OCI-M1 (cell line): ENCODE measurements at regions not wholly inside any gene's neighbourhood (a gene's known extent, or its start where the extent isn't known, plus 50 kb on each side); places are given as distances from the start of the nearest gene placed in this dataset.
"Not testable (repeated sequence)": the region's sequence is repeated elsewhere in the genome, so short reads cannot be mapped to it uniquely, and the experiment has no call there.

ENCODE experiments used
- DNase-seq: peaks from one replicate; lab custom pipeline; 2025; lab: John Stamatoyannopoulos, UW

DNA sequence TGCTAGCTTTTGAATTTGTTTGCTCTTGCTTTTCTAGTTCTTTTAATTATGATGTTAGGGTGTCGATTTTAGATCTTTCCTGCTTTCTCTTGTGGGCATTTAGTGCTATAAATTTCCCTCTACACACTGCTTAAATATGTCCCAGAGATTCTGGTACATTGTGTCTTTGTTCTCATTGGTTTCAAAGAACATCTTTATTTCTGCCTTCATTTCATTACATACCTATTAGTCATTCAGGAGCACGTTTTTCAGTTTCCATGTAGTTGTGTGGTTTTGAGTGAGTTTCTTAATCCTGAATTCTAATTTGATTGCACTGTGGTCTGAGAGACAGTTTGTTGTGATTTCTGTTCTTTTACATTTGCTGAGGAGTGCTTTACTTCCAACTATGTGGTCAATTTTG, 51.2 kb upstream of the MB21D2 start:
- not testable (repeated sequence) for DNase-seq

DNA sequence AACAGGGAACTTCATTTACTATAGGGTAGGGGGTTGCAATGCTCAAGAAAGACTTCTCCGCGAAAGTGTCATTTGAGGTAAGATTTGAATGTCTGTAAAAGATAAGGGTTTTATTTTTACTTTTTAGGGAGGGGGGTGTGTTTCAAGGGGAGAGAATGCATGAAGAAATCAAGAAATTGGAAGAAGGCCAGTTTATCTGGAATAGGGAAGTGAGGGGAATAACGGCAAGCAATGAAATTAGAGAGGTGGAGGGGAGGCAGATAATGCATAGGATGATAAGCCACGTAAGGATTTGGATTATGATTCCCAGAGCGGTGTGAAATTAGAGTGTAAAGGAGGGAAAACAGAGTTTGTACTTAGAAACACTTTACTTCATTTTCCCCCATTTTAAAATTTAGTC, 63.0 kb upstream of the MB21D2 start:
- peak; percentile 66 for DNase-seq

DNA sequence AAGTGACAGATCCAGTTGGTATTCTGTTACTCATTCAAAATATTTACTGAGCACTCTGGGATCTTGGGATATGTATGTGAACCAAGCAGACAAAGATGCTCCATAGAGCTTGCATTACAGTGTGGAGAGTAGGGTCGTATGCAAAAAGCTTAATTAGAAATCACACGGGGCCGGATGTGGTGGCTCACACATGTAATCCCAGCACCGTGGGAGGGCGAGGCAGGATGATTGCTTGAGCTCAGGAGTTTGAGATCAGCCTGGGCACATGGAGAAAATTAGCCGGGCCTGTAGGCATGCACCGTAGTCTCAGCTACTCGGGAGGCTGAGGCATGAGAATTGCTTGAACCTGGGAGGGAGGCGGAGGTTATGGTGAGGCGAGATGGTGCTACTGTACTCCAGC, 68.7 kb upstream of the MB21D2 start:
- no peak for DNase-seq

DNA sequence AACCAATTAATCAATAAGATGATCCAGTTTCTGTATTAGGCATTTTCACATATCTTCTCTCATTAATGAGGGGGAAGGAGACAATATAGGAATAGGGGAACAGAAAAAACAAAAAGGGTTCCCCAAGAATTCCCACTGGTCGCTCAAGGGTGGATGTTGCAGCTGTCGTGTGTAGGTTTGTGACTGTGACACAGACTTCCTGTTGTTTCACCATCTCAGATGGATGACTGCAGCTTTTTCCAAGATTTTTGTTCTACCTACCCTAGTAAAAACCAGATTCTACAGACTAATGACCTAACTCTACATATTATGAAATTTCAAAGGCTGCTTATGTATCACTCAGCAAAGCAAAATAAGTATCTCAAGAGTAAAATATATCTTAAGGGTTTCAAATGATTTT, 73.7 kb upstream of the MB21D2 start:
- DNase-seq = no peak

GRCh38 chr3:192992361-192992760, 74.7 kb upstream of the MB21D2 start:
- DNase-seq = no peak

DNA sequence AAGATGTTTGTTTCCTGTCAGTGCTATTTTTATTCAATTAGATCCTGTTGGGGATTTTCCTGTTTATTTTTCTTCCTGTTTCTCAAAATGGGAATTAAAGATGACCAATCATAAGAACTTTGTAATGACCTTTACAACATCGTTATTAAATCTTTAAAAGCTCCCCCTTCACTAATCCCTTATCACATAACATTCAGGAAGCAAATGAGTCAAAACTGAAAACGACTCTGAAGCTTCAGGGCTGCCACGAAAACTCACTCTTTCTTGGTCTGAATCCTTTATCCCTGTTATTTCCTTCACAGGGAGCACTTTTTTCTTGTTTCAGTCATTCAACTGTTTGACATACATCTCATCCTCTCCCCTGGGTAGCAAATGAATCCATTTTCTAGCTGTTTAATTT, 75.8 kb upstream of the MB21D2 start:
- DNase-seq = no peak

GRCh38 chr3:193001113-193001512, 83.5 kb upstream of the MB21D2 start:
- DNase-seq = not testable (repeated sequence)

DNA sequence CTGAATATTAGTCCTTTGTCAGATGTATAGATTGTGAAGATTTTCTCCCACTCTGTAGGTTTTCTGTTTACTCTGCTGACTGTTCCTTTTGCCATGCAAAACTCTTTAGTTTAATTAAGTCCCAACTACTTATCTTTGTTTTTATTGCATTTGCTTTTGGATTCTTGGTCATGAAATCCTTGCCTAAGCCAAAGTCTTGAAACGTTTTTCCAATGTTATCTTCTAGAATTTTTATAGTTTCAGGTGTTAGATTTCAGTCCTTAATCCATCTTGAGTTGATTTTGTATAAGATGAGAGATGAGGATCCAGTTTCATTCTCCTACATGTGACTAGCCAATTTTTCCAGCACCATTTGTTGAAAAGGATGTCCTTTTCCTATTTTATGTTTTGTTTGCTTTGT, 86.0 kb upstream of the MB21D2 start:
- not testable (repeated sequence) for DNase-seq

GRCh38 chr3:193008654-193009053, 91.0 kb upstream of the MB21D2 start:
- peak; percentile 0 for DNase-seq

GRCh38 chr3:193010191-193010590, 92.5 kb upstream of the MB21D2 start:
- no peak for DNase-seq

DNA sequence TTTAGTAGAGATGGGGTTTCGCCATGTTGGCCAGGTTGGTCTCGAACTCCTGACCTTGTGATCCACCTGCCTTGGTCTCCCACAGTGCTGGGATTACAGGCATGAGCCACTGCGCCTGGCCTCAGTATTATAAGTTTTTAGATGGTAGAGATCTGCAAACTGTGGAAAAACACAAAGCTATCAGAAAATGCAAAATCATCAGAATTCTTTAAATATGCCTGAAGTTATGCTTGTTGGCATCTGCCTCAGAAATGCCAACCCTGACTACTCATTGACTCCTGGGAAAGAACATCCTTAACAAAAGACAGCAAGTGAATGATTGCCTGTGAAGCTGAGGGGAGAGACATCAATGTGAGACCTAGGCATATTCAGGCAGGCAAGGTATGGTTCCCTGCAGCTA, 94.3 kb upstream of the MB21D2 start:
- no peak for DNase-seq

DNA sequence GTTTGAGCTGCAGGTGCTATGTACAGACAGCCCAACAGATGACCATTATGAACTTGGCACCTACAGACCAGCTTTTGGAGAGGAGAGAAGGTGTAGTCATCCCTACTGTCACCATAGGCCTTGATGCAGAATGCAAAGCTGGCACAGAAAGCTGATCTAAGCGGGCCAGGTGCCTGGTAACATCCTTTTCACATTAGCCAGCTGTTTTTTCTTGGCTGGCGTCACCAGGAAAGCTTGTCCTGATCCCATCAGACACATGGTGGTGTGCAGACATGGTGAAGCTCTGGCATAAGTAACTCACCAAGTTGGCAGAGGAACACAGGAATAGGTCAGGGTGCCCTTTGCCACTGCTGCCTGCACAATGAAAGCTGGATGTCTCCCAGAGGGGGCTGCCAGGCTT, 97.2 kb upstream of the MB21D2 start:
- DNase-seq = no peak

GRCh38 chr3:193016437-193016901, 98.8 kb upstream of the MB21D2 start:
- no peak for DNase-seq

GRCh38 chr3:193021506-193022010, 103.9 kb upstream of the MB21D2 start:
- DNase-seq = no peak

- no peak for DNase-seq
Observed at GRCh38 chr3:193023218-193023617, 105.6 kb upstream of the MB21D2 start.

DNA sequence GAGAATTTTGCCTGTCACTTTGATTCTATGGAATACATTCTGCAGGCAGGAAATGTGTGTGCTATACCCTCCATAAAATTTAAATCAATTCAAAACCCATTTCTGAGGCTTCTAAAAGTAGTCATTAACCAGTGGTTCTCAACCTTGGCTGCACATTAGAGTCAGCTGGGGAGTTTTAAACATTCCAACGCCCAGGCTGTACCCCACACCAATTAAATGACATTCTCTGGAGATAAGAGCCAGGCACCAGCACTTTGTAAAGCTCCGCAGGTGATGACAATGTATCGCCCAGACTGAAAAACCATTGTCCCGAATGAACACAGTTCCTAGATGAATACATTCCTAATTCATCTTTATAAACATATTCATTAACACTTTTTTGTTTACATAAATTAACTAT, 110.6 kb upstream of the MB21D2 start:
- DNase-seq = no peak

DNA sequence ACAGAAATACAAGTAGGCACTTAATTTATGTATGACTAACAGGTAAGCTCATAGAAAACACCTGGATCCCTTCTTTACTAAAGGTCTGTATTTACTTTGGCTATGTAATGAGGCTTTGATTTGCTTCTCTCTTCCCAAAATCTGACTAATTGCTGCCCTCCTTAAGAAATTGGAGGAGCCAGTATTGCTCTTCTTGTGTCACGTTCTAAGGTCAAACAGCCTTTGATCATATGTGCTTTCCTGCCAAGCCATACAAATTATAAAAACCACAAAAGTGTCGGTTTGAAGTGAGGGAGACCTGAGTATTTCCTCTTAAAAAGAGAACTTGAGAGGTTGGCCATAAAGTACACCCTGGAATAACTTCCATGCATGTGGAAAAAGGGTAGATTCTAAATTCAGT, 112.1 kb upstream of the MB21D2 start:
- no peak for DNase-seq

DNA sequence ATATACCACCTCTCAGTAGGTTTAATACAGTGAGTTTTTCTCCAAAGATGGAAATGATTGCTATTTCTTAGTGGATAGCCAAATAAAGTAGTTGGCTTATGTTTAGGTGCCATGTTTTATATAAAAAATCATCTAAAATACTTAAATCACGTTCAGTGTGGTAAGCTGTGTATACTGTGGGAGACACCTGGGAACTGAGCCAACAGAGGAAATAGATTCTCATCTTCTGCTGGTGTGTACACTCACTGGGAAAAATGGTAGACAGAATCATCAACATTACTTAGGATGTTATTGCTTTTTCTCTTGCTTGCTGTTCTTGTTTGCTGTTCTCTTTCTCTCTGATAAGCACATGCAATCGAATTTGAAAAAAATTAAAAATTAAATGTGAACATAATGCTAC, 112.6 kb upstream of the MB21D2 start:
- no peak for DNase-seq

- DNase-seq = no peak
Observed at GRCh38 chr3:193031911-193032310, 114.3 kb upstream of the MB21D2 start.

GRCh38 chr3:193033226-193033780, 115.6 kb upstream of the MB21D2 start:
- DNase-seq = no peak

DNA sequence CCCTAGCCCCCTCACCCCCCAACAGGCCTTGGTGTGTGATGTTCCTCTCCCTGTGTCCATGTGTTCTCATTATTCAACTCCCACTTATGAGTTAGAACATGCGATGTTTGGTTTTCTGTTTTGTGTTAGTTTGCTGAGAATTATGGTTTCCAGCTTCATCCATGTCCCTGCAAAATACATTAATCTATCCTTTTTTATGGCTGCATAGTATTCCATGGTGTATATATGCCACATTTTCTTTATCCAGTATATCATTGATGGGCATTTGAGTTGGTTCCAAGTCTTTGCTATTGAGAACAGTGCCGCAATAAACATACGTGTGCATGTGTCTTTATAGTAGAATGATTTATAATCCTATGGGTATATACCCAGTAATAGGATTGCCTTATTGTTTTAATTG, 120.2 kb upstream of the MB21D2 start:
- DNase-seq = not testable (repeated sequence)

DNA sequence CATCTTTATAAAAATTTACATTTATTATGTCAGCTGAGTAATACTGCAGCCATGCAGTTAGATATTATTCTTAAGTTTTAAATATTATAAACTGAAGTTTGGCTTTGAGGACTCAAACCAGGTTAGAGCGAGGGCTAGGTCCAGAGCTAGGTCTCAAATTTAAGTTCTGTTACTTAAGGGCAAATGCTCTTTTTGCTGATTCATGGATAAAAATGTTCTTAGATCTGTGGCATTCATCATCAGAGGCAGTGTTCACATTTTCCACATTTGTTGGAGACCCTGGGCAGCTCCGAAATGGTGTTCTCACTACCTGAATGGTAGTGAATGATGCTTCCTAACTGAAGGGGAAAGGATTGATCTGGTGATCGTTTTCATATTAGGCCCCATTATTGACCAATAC, 121.4 kb upstream of the MB21D2 start:
- DNase-seq = no peak

- DNase-seq = peak; percentile 40
Observed at GRCh38 chr3:193040836-193041672, 123.4 kb upstream of the MB21D2 start.

DNA sequence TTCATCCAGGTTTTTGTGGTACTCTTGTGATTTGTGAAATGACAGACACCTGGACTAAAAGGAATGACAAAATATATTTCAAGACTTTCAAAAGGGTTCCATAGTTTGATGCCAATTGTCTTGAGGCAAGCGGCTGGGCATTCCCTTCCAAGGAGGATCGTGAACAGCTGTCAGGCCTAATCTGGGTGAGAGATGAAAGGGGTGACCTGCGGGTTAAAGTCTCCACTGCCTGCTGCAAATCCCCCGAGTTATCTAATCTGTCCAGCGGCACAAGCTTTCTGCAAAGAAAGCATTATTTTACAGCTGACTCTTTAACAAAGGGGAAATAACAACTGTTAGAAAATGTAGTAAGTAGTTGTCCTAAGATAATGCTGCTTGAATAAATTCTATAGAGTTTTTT, 128.7 kb upstream of the MB21D2 start:
- DNase-seq = peak; percentile 75
